ENCODE measurements at regions not wholly inside any gene's neighbourhood (a gene's known extent, or its start where the extent isn't known, plus 50 kb on each side); places are given as distances from the start of the nearest gene placed in this dataset.
A peak's percentile ranks its signal among the peaks of the same experiment; 100 is the strongest.
"Not testable (repeated sequence)": the region's sequence is repeated elsewhere in the genome, so short reads cannot be mapped to it uniquely, and the experiment has no call there.

GRCh38 chr5:26386532-26386931 is 651.9 kb downstream of the CDH9 start:
- no peak for DNase-seq

- DNase-seq = not testable (repeated sequence)
These were observed 673.8 kb downstream of the CDH9 start for GRCh38 chr5:26364624-26365023.

DNA sequence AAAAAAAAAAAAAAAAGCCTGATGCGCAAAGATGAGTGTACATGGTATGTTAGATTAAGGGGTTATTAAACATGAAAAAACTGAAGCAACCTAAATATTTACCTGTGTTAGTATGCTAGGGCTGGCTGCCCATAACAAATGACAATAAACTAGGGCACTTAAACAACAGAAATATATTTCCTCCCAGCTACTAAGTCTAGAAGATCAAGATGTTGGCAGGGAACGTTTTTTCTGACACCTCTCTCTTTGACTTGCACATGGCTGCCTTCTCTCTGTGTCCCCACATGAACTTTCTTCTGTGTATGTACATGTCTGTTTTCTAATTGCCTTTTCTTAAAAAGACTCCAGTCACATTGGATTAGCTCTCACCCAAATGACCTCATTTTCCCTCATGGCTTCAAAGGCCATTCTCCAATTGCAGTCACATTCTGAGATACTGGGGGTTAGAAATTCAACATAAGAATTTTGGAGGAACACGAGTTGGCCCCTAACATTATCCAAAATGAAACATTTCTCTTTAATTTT is 694.5 kb downstream of the CDH9 start:
- no peak for DNase-seq

DNA sequence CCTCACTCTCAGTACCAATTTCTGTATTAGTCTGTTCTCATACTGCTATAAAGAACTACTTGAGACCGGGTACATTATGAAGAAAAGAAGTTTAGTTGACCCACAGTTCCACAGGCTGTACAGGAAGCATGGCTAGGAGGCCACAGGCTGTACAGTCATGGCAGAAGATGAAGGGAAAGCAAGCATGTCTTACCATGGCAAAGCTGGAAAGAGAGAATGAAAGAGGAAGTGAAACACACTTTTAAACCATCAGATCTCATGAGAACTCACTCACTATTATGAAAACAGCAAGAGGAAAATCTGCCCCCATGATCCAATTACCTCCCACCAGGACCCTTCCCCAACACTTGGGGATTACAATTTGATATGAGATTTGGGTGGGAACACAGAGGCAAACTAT is 698.8 kb downstream of the CDH9 start:
- no peak for DNase-seq

DNA sequence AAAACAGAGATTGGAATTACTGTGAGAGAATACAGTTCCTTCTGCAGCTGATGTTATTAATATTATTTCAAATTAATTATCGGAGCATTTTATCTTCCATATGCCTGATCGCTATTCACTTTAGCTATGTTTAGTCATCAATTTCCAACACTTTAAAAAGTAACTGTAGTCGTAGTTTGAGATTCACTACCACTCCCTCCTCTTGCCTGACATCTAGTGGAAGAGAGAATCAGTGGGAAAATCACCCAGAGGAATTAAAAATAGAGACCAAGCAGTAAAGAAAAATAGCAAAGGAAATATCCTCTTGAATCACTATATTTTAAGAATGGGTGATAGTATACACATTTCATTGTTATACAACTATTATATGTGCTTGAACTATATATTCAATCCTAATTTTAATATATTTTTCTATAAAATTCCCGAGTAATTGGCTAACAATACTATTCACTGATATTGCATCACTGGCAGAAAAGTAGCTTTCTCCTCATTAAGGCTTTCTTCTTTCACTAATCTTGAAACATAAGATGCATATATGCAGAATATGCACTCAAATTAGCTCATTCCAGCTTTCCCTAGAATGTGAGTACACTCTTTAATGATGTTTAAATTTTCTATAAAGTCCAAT is 708.7 kb downstream of the CDH9 start:
- DNase-seq = peak; percentile 34

DNA sequence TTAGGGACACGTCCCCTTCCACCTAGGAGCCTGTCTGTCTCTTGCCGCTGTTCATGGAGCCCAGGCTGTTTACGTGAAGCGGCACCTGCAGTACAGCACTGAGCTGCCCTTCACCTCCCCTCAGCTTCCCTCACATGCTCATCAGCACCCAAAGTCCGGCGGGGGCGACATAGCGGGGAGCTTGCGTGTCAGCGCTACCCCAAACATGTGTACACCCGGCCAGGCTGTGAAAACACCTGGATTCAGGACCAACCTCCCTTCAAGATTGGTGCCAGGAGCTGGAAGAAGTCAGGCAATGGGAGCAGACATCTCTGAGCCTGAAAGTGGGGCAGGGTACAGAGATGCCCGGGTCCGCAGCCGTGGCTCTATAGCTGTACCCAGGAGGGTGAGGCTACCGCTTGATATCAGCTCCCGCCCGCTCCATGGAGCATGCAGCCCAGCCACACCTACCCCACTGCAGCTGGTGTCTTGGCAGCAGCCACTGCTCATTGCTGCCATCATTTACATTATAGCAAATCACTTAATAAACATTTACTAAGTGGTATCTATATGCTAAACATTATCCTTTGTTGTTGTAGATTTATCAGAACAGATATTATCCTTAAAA is 712.1 kb downstream of the CDH9 start:
- no peak for DNase-seq

DNA sequence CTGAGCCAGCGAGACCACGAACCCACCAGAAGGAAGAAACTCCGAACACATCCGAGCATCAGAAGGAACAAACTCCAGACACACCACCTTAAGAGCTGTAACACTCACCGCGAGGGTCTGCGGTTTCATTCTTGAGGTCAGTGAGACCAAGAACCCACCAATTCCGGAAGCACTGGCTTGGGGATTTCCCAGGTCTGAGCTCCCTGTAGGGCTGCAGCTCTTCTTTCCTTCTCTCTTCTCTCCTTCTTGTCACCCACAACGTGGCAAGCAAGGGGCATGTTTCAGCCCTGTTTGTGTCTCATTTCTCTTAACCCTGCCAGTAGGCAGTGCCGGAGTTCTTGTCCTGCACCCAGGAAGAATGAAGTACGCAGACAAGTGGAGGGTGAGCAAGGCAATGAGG is 713.0 kb downstream of the CDH9 start:
- not testable (repeated sequence) for DNase-seq

- not testable (repeated sequence) for DNase-seq
These were observed 714.0 kb downstream of the CDH9 start for GRCh38 chr5:26324273-26324895.

GRCh38 chr5:26323794-26324193 is 714.6 kb downstream of the CDH9 start:
- no peak for DNase-seq

DNA sequence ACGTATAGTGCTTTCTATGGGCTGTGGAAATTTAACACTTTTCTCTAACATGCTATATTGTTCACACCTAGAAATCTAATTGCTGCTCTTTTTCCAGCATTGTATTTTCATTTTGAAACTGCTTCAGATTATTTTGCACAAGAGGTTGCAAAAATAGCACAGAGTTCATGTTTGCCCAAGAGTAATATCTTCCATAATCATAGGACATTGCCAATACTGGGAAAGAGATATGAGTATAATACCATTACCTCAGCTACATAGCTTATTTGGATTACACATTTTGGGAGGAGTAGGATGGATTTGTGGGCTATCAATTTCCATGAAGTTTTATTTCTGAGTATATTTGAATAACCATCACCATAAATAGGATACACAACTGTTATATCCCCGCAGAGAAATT is 717.1 kb downstream of the CDH9 start:
- no peak for DNase-seq

- DNase-seq = no peak
These were observed 728.0 kb downstream of the CDH9 start for GRCh38 chr5:26310415-26310814.

DNA sequence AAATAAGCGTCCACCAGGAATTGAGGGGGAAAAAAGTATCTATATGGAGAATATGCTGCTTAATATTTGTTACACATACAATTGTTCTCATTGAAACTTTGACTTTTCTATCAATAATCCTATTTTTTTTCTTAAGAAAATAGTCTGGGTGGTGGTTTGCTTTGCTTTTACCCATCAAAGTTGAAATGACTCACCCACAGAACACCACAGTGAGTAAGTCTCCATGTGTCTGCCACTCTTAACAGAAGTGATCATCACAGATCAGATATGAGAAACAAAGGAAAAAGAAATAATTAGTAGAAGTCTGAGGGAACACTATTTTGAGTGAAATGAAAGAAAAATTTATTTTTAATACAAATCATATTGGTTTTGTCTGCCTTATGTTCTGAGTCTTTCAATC is 742.8 kb downstream of the CDH9 start:
- DNase-seq = no peak

GRCh38 chr5:26282190-26282589 is 756.2 kb downstream of the CDH9 start:
- no peak for DNase-seq

- DNase-seq = no peak
These were observed 760.3 kb downstream of the CDH9 start for GRCh38 chr5:26278078-26278477.

DNA sequence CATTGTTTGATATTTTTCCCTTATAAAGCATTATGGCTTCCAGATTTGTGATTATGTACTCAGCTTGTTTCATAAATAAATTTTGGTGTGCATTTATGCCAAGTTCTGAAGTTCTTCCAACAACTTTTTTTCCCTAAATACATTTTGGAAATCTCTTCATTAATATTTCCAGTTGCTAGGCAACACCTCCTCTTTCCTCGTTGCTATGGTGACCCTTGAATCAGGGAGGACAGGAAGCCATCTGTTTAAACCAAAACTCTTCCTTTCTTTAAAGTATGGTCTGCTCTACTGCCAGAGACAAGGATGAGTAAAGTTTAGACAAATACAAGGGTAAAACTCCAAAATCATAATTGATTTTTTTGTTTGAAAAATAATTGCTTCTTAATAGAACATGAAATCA is 779.3 kb downstream of the CDH9 start:
- no peak for DNase-seq

- DNase-seq = no peak
These were observed 793.1 kb downstream of the CDH9 start for GRCh38 chr5:26245321-26245720.

GRCh38 chr5:26239588-26239987 is 798.8 kb downstream of the CDH9 start:
- no peak for DNase-seq

DNA sequence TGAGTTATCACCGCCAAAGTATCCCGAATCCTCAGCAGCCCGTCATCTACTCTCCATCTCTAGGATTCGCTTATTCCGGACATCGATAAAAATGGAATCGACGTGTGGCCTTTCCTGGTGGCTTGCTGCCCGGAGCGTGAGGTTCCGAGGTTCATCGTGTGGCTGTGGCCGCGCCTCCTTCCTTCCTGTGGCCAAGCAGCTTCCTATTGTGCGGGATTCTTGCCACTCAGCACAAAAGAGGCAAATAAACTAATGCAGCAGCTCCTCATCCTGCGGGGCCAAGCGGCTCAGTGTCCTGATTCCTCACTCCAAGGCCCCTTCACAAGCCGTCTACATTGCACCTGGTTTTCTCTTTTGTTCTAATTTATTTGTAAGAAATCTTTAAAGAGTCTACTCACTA is 800.9 kb downstream of the CDH9 start:
- no peak for DNase-seq

DNA sequence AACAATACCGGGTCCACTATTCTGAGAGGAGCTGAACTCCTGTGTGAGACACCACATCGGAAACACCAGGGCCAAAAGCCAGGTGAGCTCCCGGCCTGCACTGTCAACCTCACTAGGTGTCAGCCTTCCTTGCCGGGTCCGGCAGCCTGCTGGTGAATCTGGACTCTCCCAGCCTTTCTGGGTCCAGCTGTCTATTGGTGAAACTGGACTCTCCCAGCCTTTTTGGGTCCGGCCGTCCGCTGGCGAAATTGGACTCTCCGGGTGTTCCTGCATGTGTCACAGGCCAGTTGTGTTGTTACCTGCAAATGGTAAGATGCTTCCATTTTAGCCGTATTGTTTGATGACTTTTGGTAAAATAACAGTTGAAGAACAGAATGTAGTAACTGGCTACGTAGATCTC is 801.5 kb downstream of the CDH9 start:
- DNase-seq = no peak

DNA sequence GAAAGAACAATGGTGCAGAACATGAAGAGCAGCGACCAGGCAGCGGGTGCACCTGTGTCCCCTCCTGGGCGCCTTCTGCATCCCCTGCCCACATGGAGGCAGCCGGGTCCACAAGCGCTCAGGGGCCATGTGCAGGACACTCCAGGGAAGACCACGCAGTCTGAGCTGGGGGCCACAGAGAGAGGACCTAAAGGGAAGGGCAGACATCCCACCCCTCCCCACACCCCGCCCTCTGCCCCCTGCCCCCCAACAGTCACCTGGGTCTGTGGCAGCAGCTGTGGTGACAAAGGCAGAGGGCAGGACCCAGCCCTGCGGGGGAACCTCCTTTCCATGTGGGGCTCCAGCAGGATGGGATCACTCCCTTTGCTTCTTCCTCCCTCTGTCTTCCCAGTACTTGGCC is 805.7 kb downstream of the CDH9 start:
- DNase-seq = no peak

DNA sequence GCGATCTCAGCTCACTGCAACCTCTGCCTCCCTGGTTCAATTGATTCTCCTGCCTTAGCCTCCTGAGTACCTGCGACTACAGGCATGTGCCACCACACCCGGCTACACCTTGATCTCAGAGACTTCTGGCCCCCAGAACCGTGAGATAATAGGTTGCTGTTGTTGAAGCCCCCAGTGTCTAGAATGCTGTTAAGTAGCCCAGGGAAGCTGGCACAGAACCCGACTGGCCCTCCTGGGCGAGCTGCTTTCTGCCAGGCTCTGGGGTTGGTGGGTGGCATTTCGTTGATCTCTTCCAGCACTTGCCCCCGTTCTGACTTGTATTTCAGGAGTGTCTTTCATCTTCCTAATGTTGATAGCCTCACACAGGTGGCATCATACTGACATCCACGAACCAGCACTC is 807.1 kb downstream of the CDH9 start:
- no peak for DNase-seq

- DNase-seq = no peak
These were observed 808.5 kb downstream of the CDH9 start for GRCh38 chr5:26229848-26230247.

- DNase-seq = no peak
These were observed 811.1 kb downstream of the CDH9 start for GRCh38 chr5:26227245-26227644.

DNA sequence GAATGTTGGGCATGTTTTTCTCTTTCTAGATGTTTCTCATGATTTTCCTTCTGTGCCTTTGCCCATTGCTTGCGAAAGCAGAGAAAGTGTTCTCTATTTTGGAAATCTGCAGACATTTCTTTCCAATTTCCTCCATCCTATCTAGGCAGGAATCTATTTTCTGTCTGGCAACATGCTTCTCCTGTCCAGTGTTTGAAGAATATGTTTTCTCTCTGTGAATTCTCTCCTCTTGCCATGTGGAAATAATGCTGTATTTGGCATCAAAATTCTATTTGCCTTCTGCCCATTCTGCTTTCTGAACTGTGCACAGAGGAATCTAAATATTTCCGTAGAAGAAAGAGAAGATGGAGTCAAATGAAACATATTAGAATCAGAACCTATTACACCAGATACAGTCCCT is 833.3 kb downstream of the CDH9 start:
- DNase-seq = no peak

GRCh38 chr5:26193626-26194025 is 844.8 kb downstream of the CDH9 start:
- DNase-seq = no peak

All from NCI-H2081 treated with DMSO at 0.1 percent for 48 hours (cell line).